GM21786 (cell line): ENCODE measurements at regions not wholly inside any gene's neighbourhood (a gene's known extent, or its start where the extent isn't known, plus 50 kb on each side); places are given as distances from the start of the nearest gene placed in this dataset.
"Not testable (repeated sequence)": the region's sequence is repeated elsewhere in the genome, so short reads cannot be mapped to it uniquely, and the experiment has no call there.

Source experiments
- ATAC-seq: cut with Tn5 transposase; IDR thresholded peaks from one replicate; pipeline ENCODE4 v1.9.1; 2021; ENCODE audit not compliant: unreplicated experiment

DNA sequence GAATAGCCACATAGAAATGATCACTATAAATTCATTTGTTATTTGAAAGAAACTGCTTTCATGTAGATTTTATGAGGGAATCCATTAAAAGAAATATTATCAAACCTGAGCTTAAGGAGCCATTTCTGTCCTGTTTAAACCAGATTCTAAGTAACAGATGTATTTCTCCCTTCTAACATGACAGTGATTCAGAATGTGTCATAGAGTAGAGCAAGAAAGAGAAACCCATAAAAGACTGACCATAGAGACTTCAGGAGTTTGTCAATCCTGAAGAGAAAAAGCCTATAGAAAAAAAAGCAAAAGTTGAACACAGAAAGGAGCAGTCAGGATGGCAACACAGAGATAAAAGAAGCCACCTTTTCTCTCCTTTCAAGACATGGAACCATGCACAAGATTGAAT lies 390.6 kb downstream of the PRIM2 start:
- ATAC-seq, result not testable (repeated sequence)

DNA sequence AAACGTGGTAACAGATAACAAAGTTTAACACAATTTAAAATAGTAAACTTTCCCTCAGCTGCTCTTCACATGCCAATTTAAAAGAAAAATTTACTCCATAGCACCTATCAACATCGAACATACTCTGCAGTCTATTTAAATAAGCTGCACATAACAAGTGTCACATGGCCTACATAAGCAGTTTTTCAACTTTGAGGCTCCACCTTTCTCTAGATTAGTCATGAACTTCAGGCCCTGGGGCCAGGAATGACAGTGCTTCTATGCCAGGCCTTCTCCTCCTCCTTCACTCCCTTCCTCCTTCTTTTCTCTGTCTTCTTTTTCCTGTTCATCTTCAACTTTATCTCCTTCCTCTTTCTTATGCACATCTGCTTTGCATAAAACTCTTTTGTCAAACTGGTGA lies 405.1 kb downstream of the PRIM2 start:
- ATAC-seq, result not testable (repeated sequence)

DNA sequence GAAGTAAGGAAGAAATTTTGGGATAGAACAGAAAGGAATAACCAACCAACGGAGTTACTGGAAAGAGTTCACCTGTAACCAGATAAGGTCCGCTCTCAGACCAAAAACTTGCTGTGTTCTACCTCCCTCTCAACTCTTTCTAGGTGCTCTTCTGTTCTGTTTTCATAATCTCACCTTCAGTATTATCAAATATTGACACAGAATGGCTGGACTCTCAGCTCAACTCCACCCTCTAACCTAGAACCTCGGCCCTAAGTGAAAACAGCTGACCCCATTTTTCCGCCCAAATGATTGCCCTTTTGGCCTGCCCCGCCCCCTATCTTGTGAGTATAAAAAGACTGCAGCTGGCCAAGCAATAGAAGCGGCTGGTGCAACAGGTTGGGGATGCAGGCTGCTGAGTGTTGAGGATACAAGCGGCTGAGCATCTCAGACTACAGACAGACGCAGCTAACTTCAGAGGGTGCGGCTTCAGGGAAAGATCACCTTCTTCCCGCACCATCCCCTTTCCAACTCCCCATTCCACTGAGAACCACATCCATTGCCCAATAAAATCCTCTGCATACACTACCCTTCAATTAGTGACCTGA lies 406.5 kb downstream of the PRIM2 start:
- not testable (repeated sequence) for ATAC-seq

DNA sequence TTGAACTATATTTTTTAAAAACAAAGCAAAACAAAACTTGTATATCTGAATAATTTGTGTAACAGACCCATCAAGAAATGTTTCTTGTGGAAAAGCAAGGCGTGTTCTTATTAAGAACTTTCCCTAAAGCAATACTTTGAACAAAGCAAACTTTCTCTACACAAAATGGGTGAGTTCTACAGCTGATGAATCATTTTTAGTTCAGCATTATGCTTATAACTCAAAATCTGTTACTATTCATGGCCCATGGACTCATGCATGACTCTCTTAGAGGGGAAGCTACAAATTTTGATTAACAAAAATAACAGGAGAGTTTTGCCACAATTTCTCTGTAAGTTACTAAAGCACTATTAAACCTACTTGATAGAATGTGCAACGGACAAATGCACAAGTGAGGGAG lies 412.0 kb downstream of the PRIM2 start:
- not testable (repeated sequence) for ATAC-seq

DNA sequence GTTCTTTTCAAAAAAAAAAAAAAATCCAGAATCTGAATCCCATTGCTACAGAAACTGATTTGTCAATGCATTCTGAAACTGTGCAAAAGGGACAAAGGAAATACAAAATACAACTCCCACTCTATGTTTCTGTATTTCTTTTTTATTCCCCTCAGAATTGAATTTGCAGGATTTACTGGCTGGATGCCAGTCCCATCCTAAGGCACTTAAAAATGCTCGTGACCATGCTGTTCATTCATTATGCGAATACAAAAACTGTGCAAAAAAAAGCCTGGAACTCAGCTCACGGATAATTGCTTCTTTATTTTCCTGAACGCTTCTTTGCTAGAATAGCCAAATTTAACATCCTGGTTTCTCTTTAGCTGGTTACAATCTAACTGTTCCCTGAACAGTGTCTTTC lies 413.3 kb downstream of the PRIM2 start:
- not testable (repeated sequence) for ATAC-seq

DNA sequence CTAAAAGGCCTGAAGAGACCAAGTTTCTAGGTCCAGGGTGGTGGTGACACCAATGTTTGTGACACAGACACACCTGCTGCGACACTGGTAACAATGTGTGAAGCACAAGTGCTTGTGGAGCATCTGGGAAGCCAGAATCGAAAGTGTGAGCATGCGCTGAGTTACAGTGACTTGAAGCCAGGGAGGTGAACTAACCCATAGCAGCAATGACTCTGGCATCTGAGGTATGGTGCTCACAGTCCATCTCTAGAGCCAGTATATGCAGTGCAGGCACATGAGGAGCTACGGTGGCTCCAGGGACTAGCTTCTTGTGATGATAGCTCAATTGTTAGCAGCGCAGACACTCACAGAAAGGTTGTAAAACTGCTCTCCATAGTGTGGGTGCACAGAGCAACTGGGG lies 430.3 kb downstream of the PRIM2 start:
- ATAC-seq, result not testable (repeated sequence)

DNA sequence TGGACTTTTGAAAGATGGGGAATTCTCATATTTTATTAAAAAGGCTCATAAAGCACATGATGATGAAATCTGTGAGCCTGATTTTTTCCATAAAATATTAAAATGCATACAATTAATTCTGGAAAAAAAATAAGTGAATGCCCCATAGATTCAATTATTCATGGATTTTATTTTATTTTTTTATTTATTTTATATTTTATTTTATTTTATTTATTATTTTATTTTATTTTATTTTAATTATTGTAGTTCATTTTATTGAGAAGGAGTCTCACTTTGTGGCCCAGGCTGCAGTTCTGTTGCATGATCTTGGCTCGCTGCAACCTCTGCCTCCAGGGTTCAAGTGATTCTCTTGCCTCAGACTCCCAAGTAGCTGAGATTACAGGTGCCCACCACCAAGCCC lies 442.4 kb downstream of the PRIM2 start:
- ATAC-seq, result not testable (repeated sequence)

DNA sequence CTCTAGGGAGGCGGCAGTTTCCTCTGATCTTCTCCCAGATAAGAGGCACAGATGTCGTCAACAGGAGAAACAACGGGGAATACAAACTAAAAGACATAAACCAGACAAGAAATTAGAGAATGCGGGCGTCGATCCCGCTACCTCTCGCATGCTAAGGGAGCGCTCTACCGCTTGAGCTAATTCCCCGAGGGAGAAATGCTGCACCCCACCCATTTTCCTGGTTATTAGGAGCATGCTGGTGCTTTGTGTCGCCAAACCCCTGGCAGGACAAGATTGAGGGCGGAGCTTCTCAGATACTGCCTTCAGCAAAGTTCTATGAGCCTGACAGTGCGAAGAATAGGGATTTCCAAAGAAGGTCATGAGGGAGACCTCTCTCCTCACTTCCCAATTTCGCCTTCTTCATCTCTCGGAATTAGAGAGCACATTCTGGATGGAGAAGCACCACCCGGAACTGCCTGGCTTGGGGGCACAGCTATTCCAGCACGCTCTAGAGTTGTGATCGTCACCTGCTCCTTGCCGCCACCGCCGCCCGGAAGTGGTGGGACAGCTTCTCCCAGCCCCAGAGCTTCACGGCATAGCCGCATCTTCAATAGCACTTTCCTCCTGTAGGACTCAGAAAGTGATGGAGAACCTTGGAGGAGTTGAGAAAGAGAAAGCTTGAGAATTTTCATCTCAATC lies 475.4 kb downstream of the PRIM2 start:
- not testable (repeated sequence) for ATAC-seq

DNA sequence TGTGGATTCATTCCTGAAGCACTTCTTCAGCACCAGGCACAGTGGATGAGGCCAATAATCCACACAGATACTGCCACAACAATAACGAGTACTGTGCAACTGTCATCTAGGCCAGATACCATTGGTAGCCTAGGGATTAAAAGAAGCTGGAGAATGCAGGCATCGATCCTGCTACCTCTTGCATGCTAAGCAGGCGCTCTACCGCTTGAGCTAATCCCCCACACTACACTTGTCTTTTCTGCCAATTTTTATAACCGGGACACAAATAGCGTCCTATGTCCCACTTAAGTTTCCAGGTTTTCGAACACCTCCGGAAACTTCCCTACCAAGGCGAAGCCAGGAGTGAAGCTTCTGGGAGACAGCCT lies 475.9 kb downstream of the PRIM2 start:
- ATAC-seq, result not testable (repeated sequence)

DNA sequence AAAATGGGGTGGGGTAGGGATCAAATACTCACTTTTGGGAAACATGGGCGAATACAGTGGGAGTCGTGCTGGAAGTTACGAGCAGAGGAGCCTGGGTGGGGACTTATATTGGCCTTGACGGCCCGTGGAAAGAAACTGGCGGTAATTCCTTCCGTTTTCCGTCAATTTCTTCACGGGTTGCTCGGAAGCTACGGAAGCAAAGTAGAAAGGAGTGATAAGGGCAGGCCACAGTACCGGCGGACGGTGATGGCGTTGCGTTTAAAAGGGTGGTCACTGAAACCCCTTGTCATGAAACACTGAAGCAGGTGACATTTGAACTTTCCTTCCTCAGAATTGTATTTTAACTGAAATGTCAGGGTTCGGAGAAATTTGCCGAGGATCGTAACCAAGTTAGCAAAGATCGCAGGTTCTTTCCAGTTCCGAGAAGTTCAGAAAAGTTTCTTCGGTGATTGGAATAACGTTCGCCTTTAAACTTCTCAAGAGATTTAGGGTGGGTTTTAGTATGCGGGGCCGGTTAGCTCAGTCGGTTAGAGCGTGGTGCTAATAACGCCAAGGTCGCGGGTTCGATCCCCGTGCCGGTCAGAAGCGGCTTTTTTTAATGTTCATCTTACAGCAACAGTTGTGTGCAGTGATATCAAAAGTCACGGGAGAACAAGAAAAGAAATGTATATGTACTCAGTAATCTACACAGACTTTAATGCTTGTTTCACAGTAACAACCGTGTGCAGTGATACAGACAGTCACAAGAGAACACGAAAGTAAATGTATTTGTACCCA lies 482.5 kb downstream of the PRIM2 start:
- ATAC-seq, result not testable (repeated sequence)

DNA sequence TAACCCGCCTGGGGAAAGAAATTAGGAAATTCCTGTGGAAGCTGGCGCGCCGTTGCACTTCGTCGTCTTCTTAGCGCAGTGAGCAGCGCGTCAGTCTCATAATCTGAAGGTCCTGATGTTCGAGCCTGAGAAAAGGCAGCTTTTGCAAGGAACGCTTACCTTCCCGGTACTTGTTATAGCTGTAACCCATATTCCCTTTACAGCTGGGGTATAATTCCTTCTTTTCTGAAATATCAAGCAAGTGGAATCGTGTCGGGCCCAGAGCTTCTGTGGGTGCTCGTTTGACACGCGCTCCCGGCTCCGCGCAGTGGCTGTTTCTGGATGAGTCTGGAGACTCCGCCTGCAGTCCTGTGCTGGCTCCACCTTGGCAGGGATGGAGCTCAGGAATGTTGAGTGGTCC lies 491.2 kb downstream of the PRIM2 start:
- not testable (repeated sequence) for ATAC-seq

DNA sequence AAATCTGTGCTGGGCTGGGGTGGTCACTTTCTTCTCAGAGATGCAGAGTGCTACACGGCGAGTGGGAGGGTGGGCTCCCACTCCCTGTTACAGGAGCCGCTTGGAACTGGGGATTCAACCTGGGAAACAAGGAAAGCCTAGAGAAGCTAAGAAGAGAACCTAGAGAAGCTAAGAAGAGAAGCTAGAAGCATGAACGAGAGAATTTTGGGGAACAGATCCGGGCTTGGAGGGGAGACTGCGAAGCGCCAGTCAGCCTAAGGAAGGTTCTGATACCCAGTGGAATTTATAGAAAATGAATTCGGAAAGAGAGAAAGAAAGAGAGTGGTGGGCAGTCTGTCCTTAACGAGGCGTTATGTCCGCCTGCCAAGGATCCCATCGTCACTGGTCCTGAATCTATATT lies 492.0 kb downstream of the PRIM2 start:
- not testable (repeated sequence) for ATAC-seq

DNA sequence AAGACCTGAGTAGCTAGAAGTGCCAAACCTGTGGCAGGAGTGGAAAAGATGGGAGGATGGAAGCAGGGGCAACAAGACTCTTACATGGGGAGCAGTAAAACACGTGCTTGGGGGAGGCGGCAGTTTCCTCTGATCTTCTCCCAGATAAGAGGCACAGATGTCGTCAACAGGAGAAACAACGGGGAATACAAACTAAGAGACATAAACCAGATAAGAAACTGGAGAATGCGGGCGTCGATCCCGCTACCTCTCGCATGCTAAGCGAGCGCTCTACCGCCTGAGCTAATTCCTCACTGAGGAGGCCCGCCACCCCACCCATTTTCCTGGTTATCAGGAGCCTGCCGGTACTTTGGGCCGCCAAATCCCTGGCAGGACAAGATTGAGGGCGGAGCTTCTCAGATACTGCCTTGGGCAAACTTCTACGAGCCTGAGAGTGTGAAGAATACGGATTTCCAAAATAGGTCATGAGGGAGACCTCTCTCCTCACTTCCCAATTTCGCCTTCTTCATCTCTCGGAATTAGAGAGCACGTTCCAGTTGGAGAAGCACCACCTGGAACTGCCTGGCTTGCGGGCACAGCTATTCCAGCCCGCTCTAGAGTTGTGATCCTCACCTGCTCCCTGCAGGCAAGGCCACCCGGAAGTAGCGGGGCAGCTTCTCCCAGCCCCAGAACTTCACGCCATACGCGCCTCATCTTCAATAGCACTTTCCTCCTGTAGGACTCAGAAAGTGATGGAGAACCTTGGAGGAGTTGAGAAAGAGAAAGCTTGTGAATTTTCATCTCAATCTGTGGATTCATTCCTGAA lies 496.0 kb downstream of the PRIM2 start:
- not testable (repeated sequence) for ATAC-seq

DNA sequence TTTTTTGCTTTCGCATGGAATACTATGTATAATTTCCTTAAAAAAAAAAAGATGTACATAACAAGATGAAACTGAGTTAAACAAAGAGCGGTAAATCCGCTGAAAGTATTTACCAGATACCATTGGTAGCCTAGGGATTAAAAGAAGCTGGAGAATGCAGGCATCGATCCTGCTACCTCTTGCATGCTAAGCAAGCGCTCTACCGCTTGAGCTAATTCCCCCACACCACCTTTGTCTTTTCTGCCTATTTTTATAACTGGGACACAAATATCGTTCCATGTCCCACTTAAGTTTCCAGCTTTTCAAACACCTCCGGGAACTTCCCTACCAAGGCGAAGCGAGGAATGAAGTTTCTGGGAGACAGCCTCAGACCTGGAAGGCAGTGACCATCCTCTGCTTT lies 498.4 kb downstream of the PRIM2 start:
- not testable (repeated sequence) for ATAC-seq

DNA sequence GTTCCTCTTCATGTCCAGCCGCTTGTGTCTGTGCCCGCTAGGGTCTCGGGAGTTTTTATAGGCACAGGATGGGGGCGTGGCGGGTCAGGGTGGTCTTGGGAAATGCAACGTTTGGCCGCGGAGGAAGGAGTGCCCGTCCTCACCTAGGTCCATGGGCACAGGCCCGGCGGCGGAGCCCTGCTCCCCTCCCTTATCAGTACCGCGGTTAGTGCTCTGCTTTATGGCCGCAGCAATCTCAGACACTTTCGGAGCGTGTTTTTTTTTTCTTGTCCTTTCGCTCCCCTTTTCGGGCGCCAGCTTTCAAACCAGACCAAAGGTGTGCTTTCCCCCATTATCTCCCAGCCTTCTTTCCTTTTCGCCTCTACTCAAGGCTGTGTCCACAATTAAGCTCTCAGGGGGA lies 503.9 kb downstream of the PRIM2 start:
- ATAC-seq, result not testable (repeated sequence)

DNA sequence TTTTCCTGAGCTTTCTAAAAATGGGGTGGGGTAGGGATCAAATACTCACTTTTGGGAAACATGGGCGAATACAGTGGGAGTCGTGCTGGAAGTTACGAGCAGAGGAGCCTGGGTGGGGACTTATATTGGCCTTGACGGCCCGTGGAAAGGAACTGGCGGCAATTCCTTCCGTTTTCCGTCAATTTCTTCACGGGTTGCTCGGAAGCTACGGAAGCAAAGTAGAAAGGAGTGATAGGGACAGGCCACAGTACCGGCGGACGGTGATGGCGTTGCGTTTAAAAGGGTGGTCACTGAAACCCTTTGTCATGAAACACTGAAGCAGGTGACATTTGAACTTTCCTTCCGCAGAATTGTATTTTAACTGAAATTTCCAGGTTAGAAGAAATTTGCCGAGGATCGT lies 505.0 kb downstream of the PRIM2 start:
- ATAC-seq, result not testable (repeated sequence)

DNA sequence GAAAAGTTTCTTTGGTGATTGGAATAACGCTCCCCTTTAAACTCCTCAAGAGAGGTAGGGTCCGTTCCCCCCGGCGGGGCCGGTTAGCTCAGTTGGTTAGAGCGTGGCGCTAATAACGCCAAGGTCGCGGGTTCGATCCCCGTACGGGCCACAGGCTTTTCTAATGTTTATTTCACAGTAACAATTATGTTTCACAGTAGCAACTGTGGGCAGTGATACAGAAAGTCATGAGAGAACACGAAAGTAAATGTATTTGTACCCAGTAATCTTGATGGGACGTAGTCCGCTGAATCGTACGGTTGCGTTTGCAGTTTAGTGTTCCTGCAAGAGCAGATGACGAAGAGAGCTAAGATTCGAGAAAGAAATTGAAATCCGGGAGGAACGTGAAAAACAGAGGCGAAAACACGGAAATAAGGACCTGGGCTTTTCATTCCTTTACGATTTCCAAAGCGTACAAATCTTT lies 505.5 kb downstream of the PRIM2 start:
- no peak for ATAC-seq

DNA sequence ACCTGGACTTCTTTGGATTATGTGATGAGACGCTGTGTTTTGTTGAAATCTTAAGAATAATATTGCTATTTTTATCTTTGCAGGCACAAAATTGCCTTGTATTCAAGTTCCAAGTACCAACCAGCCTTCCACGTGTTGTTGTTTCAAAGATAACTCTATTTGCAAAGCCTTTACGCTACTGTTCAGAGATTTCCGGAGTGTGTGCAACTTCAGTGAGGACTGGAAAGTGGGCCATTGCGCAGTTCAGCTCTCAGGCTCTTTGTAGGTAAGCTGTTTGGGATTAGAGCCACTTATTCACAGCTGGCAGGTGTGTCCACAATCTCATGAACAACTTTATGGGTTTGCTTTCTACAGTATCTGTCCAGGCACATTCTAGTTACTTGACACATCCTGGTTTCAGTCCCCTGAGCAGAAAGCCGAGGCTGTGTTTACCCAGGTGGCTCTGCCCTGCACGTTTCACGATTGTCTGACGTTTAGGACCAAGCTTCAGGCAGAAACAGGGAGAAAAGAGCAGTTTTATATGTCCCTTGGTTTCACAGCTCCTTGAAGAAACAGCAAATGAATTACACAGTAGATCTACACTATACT lies 520.3 kb downstream of the PRIM2 start:
- ATAC-seq, result not testable (repeated sequence)

DNA sequence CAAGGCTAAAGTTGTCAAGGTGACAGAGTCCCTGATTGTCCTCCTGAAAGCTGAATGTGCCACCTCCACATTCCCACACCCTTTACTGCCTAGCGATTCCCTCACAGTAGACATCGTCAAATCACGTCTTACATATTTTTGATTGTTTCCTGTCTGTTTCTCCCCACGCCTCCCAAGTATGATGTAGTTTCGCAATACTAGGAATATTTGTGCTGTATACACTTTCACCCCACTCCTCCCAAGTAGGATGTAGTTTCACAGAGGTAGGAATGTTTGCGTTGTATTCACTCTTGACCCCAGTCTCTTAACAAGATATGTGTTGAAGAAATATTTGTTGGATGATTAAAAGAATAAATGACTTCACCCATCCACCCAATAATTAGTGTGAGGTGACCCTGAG lies 524.1 kb downstream of the PRIM2 start:
- not testable (repeated sequence) for ATAC-seq

DNA sequence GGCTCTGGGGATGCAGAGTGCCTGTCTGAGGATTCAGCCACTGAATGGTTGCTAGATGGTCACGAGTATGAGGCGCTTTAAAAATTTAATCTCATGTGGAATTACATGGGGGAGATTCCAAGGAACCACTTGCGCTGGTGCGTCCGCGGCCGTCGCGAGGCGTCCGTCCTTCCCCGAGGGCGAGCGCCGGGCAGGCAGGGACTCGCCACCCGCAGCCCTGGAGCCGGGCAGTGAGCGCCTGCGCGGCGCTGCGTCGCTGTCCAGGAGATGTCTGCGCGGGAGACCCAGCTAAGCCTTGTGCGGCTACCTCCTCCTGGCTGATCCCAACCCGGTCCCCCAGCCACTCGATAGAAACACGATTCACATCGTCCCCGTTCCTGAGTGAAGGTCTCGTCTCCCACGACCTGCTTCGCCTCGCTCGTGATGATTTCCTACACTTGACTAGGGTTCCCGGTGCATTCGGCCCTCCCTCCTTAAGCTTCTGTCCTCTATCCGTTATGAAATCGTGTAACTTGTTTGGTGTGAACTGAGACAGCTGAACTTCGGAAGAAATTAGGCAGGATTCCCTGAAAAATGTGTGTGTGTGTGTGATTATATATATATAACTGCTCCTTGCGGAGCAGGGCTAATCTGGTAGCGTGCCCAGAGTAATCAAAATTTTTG lies 536.4 kb downstream of the PRIM2 start:
- not testable (repeated sequence) for ATAC-seq
